AG08396 (cell line): ENCODE measurements at regions not wholly inside any gene's neighbourhood (a gene's known extent, or its start where the extent isn't known, plus 50 kb on each side); places are given as distances from the start of the nearest gene placed in this dataset.
"Not testable (repeated sequence)": the region's sequence is repeated elsewhere in the genome, so short reads cannot be mapped to it uniquely, and the experiment has no call there.

ENCODE experiments used
- DNase-seq: peaks from one replicate; pipeline ENCODE4 v3.0.0; 2012; ENCODE audit warnings: low spot score, mixed read lengths

DNA sequence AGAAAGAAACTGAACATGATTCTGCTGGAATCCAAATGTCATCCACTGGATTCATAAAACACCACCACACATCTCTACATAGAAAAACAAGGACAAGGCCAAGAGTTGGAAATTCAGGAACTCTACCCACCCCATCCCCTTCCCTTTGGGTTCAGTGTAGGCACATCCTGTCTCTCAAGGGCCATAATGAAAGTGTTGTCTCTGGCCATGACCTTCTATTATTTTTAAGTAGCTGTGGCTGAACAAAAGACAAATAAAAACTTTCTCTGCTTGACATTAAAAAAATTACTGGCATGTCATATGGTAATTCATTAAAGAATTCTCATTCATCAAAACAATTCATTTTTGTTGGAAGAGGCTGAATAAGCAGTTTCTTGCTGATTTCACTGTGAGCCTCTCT is 54.9 kb upstream of the ZBTB18 start:
- DNase-seq = no peak

DNA sequence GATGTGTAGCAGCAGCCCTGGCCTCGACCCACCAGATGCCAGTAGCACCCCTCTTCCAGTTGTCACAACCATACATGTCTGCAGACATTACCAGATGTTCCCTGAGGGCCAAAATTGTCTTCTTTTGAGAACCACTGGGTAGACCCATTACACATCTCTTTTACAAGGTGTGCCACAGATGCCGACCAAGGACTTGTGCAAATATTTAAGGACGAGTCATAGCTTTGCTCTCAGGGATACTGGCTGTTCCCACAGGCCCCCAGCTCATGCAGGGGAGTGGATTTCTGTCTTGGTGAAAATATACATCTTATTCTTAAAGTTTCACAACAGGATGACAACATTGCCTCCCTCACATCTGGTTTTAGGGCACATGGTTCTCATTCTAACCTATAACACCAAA is 59.4 kb upstream of the ZBTB18 start:
- DNase-seq = no peak

DNA sequence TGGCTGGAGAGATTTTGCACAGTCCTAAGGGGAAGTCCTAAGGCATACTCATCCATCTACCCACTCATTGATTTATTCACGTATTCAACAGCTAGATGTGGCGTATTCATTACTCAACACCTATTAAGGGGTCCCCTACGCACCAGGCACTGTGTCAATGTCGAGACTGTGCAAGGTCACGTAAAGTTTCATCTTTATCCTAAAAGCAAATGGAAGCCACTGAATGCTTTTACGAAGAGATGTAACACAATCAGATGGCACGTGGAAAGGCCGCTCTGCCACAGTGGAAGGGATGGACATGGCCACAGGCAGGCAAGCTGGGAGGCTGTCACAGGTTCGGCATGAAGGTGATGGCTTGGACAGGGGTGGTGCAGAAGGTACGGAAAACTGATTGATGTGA is 66.3 kb upstream of the ZBTB18 start:
- DNase-seq = no peak

DNA sequence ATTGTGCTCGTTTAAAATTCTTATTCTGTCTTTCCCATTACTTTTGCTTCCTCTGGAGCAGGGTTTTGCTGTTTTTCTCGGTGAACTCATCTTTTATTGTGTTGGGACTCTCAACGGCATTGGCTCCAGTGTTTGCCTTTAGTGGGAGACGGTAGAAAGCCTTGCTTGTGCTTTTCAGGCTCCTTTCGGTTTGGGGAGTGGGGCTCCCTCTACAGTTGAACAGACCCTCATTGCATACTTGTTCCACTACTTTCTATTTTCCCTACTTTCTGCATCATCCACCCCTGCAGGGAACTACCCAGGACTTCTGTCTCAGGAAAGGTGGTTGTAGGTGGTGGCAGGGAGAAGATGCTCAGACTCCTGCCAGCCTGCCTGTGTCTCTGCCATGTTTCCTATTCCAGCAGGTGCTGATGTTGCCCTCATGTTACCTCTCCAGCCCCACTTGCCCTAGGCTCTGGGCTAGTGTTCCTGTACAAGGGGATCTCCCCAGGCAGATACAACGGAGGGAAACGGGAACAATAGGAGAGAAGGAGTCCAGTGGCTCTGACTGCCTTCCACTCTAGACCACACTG is 68.5 kb upstream of the ZBTB18 start:
- DNase-seq = no peak

DNA sequence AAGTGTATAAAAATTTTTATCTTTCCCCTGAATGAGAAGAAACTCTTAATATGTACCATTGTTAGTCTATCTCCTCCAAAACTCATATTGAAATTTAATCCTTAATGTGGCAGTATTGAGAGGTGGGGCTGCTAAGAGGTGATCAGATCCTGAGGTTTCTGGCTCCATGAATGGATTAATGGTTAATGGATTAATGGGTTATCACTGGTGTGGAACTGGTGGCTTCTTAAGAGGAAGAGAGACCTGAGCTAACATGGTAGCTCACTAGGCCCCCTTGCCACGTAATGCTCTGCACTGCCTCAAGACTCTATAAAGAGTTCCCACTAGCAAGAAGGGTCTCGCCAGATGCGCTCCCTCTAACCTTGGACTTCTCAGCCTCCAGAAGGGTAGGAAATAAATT is 70.6 kb upstream of the ZBTB18 start:
- DNase-seq = no peak

DNA sequence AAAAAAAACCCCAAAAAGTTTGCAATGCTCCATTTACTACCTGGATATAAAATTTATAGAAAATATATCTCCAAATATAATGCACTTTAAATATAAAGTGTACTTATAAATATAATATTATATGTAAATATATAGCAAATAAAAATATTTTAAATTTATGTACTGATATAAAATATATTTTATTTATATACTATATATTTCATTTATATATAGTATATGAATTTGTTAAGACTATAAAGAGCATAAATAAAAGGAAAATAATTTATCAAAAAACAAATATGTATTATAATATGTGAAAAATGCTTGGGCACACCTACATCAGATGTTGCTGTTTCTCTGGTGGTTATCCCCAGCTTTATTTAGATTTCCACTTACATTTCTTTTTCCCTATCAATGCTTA is 71.0 kb upstream of the ZBTB18 start:
- no peak for DNase-seq

DNA sequence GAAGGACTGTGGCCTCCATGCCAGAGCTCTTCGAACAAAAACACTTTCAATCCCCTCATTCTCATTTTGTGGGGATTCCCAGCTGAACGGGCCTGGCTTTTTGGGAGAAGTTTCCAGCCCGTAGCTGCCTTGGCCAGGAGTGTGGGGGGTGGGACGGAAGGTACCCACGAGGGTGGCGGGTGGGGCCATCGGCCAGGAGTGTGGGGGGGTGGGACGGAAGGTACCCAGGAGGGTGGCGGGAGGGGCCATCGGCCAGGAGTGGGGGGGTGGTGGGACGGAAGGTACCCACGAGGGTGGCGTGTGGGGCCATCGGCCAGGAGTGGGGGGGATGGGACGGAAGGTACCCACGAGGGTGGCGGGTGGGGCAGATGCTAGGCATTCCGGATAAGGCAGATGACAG is 71.7 kb upstream of the ZBTB18 start:
- DNase-seq = no peak

DNA sequence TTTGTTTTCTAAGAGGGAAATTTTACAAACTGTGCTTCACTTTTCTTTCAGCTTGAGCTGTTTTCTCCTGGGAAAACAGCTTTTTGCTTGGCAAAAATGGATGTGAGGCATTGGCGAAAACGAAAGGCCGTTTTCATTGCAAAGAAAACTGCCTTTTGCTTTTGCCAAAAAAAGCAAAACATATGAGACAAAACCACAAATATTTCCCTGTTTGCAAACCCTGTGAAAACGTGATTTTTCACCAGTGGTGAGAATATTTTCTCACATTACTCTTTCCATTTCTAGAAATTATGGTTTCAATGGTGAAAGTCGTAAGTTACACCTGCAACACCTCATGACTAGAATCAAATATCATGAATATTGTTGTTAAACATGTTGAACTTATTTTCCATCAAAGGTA is 74.0 kb upstream of the ZBTB18 start:
- no peak for DNase-seq

DNA sequence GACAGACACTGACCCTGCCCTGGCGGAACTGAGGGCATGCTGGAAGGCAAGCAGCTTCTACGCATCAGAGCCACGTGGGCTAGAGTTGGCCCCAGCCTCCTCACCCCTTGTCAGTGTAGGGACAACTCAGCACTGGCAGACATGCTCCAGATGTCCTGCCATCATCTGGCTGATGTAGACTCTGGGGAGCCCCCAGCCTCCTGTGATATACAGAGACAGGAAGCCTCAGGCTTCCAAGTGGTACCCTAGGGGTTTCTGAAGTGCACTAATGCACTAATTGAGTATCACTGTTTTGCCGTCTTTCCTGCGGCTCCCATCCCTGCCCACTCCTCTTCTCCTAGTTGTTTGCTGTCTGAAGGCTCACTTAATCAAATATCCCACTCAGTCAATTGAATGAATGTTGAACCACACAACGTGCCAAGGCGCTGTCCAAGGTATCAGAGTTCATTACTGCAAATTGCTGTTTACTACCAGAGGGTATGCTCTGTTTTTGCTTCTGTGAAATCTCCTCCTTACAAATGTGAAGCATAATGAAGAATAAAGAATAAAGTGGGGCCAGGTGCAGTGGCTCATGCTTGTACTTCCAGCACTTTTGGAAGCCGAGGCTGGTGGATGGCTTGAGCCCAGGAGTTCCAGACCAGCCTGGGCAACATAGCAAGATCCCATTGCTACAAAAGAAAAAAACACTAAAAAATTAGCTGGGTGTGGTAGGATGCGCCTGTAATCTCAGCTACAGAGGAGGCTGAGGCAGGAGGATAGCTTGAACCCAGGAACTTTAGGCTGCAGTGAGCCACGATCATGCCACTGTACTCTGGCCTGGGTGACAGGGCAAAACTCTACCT is 76.4 kb upstream of the ZBTB18 start:
- no peak for DNase-seq

DNA sequence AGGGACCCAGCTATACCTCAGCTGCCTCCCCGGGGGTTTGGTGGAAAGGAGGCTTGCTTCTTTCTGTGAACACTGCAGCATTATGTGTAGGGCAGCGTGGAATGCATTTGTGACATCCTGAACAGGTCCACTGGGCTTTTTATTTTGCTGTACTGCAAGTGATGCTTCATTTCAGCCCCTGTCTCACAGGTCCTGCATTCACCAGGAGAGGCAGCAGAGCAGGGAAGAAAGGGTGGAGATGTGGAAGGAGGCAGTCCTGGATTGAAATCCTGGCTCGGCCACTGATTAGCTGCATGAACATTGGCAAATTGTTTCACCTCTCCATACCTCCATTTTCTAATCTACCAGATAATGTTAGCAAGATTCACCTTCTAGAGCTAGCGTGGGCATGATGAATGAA is 77.9 kb upstream of the ZBTB18 start:
- DNase-seq = no peak

DNA sequence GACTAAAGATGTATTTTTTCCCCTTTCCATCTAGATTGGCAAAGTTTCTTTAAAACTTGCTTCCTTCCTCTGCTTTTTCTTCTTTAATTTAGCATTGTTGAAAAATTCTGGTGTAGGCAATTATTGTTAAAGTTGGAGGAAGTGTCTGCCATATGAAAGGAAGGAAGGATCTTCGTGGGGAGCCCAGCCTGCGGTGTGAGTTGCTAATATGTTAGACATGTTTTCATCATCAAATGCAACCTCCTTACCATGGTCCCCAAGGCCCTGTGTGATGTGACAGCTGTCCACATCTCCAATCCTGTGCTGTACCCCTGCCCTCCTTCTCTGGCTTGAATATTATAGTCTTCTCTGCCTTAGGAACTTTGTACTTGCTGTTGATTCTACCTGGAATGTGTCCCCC is 81.0 kb upstream of the ZBTB18 start:
- no peak for DNase-seq

DNA sequence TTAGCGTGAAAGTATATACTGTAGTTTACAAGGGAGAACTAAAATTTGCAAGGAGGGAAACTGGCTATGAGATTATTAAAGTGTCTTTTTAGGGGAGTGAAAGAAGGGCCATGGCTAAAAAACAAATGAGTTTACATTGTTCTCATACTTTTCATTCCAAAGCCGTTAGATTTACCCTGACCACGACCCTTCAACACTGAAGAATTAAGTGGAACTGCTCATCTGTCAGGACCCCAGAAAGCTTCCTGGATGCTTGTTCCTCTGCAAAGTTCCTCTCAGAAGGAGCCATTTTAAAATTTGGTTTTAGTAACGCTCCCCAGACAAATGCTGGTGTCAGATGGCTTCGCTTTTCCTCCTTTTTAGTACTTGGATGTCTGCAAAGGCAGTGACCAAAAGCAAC is 82.7 kb upstream of the ZBTB18 start:
- DNase-seq = peak; percentile 29

DNA sequence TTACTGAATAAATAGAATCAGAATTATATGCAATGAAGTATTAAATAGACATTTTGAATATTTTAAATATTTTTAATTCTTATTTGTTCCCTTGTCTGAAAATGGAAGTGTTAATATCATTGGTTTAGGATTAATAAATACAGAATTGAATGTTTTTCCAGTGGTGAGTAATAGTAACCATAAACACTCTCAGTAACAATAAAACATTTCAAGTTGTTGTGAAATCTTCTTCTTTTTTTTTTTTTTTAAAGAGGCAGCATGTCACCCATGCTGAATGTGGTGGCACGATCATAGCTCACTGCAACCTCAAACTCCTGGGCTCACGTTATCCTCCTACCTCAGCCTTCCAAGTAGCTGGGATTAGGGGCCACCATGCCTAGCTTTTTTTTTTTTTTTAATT is 86.2 kb upstream of the ZBTB18 start:
- DNase-seq = no peak

DNA sequence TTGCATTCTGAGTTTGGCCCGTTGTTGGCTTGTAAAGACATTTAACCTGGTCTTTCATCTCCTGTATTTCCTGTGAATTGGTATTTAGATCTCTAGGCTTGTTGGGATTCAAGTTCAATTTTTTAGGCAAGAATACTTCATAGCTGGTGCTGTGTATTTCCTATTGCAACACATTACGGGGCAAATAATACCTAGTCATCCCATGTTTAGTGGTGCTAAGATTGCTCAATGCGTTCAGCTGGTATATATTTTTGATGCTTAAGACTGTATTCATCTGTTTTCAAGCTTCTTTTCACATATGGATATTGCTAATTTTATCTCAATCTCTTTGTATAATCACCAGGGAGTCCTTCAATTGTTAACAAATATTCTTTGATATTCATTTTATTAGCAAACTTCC is 87.5 kb upstream of the ZBTB18 start:
- DNase-seq = no peak

DNA sequence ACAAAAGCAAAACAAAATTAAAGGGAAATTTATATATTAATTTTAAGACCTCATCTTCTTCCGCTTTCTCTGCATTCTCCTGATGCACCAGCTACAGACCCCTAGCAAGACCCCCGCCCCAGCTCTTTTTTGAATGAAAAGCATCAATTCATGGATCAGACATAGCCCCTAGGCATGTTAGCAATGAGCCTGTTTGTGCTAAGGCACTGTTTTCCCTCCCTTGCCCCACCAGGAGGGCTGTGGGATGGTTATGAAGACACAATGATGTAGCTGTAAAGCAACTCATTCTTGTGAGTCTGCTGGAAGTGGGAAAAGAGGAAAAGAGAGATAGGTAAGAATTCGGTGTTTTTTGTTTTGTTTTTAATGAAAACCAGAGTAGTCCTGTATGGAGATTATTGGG is 88.5 kb upstream of the ZBTB18 start:
- DNase-seq = no peak

DNA sequence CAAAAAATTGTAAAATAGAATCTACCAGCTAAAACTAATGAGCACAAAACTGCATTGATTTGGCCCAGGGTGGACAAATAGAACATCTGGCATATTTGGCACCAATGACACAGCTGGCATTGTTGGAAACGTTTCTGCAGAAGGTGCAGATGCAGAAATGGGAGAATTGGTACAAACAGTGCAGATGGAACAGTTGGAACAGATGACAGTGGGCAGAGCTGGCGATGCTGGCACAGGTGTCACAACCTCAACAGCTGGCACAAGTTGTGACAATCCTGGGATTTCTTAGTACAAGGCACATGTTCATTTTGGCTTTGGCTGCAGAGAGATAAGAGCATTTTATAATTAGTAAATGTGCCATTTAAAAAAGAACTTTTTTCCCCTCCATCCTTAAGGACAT is 91.1 kb upstream of the ZBTB18 start:
- DNase-seq = no peak

DNA sequence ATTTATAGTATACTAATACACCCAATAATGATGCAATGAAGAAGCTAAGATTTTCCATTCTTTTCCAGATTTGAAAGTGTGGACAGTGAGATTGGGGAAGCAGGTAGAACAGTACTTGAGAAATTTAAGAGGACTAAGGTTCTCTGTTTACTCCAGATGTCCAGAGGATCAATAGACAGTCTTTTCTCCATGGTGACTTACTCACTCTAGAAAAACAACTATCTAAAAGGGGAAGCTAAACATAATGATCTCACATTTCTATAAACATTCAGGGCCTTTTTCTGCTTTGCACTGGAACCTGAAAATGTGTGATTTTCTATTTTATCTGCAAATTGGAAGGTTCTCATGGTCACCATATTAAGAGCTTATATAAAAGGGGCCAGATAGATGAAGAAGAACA is 93.9 kb upstream of the ZBTB18 start:
- no peak for DNase-seq

DNA sequence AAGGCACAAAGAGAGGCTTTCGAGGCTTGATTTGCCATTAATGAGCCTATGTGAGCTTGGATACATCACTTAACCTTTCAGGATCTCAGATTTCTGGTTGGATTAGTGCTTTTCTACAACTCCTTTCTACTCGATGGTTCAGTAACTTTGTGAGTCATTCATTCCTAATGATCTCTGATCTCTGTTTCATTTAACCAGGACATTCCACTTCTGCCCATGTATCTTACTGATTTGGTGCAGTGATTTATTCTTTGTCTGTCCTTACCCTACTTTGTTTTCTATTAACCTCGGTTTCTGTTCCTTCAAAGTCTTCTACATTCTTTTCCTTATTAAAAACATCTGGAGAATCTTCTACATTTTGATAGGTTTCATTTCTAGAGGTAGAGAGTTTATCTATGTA is 94.6 kb upstream of the ZBTB18 start:
- no peak for DNase-seq

DNA sequence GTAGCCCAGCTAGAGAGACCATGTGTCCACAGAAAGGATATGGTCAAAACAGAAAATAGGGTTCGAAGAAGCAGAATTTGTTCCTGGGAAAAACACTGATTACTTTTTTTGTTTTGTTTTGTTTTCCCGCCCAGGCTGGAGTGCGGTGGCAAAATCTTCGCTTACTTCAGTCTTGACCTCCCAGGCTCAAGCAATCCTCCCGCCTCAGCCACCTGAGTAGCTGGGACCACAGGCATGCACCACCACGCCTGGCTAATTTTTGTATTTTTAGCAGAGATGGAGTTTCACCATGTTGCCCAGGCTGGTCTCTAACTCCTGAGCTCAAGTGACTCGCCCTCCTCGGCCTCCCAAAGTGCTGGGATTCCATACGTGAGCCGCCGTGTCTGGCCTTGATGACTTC is 99.9 kb upstream of the ZBTB18 start:
- DNase-seq = not testable (repeated sequence)

DNA sequence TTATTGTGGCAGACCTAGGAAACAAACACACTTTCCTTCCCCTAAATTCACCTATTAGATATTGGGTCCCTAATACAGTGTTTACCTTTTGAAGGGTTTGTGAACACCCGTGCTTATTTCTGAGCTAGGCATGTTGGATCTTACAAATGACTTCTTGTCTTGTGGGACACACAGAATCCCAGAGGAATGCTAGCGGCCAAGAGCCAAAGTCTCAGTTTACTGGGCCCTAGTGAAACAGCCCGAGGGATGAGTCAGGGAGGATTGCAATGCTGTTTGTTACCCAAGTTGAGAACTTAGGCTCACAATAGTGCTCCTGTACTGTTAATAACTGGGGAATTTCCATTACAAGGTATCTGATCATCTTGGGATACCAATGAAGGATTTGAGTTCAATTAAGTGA is 100.1 kb upstream of the AKT3 start:
- DNase-seq = peak; percentile 81

DNA sequence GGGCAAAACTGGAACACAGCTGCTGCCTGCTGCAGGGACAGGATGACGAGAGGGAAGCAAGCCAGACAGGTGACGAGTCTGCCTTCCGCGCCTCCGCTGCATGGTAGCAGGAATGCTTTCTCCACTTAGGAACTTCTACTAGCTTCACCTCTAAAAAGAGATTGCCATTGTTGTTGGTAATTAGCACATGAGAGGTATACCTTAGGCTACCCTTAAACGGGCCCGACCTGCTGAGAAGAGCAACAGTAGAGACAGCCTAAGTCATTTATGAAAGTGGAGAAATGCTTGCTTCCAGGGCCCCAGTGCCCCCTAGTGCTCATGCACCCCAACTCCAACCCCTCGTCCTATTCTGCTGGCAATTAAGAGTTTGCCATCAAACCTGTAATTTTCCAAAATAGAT is 96.9 kb upstream of the AKT3 start:
- peak; percentile 20 for DNase-seq

DNA sequence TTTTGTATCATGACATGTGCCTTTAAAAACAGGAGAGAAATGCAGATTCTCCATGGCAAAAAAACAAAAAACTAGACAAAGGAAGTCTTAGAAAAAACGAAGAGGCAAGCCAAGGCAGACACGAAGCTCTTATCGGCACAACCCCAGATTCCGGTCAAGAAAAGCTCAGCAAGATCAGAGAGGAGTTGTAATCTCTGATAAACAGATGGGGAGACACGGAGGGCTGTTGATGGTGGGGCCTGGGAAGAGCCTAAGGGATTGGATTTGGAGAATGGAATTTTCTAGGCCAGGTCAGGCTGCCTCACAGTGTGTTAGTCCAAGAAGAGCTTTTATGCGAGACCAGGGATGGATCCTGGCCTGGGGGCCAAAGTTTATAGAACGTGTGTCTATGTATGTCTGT is 96.2 kb upstream of the AKT3 start:
- no peak for DNase-seq

DNA sequence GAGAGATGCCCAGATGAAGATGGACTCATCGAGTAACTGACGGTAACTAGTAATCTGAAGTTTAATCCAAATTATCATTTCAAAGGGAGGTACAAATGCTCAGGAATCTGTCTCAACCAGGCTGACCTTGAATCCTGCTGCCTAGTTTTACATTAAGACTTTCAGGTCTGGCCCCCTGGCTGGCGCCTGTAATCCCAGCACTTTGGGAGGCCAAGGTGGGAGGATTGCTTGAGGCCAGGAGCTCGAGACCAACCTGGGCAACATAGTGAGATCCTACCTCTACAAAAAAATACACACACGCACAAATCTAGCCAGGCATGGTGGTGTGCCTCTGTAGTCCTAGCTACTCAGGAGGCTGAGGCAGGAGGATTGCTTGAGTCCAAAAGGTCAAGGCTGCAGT is 95.7 kb upstream of the AKT3 start:
- no peak for DNase-seq
